NT2/D1 (cell line): ENCODE measurements at regions not wholly inside any gene's neighbourhood (a gene's known extent, or its start where the extent isn't known, plus 50 kb on each side); places are given as distances from the start of the nearest gene placed in this dataset.

Experiments used
- SUZ12 ChIP-seq: IDR thresholded peaks from 2 replicates; pipeline ENCODE4 v1.6.1; 2011; ENCODE audit not compliant: insufficient read length, insufficient read depth; ENCODE audit errors: extremely low read depth
- YY1 ChIP-seq: IDR thresholded peaks from 2 replicates; pipeline ENCODE4 v1.6.1; 2011; ENCODE audit not compliant: insufficient read length, insufficient read depth
- ZNF274 ChIP-seq: IDR thresholded peaks from 2 replicates; pipeline ENCODE4 v1.6.1; 2011; ENCODE audit warnings: mild to moderate bottlenecking, low read depth, low read length

DNA sequence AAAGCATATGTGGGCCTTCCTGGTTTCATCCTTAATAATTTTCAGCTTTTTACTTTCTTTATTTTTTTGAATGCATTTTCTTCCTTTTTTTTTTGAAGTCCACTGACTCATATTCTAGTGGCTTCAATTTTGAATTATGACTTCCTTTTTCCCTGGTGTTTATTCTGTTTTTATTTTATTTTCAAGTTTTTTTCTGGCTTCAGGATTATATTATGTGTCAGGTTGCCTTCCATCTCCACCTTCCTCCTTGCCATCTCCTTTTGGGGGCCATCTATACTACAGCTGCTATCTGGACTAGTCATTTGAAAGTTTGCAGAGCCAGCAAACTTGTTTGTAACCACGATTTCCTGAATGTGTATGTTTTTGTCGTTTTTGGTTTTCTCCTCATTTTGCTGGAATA, 117.6 kb downstream of the LEPR start:
- TF ChIP-seq YY1 (no peak), SUZ12 (no peak), ZNF274 (no peak)
